Esophagus squamous epithelium (tissue), 5 donors: ENCODE measurements at regions not wholly inside any gene's neighbourhood (a gene's known extent, or its start where the extent isn't known, plus 50 kb on each side); places are given as distances from the start of the nearest gene placed in this dataset.

ENCODE experiments used
- DNase-seq: peaks from one replicate; lab custom pipeline; 2025; lab: John Stamatoyannopoulos, UW
- H3K27ac ChIP-seq, 4 donors: fragments of 200-600 bp; sonication (generic); one replicate each; pipeline ENCODE4 v1.5.1; 2016 to 2019; ENCODE audit warnings: mild to moderate bottlenecking in 1 of 4
- H3K27me3 ChIP-seq, 4 donors: fragments of 200-600 bp; sonication (generic); 1 replicate in 3 of 4; 2 replicates in 1 of 4; pipeline versions ENCODE4 v1.5.1 to v1.6.0; 2017 to 2021; ENCODE audit warnings: antibody characterized with exemption in 1 of 4
- H3K36me3 ChIP-seq, 3 donors: fragments of 200-600 bp; sonication (generic); one replicate each; pipeline ENCODE4 v1.5.1; 2016 to 2019
- H3K4me1 ChIP-seq, 3 donors: fragments of 200-600 bp; sonication (generic); one replicate each; pipeline ENCODE4 v1.5.1; 2017 to 2019
- H3K4me3 ChIP-seq, 4 donors: fragments of 200-600 bp; sonication (generic); 1 replicate in 3 of 4; 2 replicates in 1 of 4; pipeline ENCODE4 v1.5.1; 2016 to 2019; ENCODE audit warnings: mild to moderate bottlenecking in 2 of 4, moderate library complexity in 1 of 4
- H3K9me3 ChIP-seq, 3 donors: fragments of 200-600 bp; sonication (generic); one replicate each; pipeline ENCODE4 v1.5.1; 2016 to 2019
- POLR2A ChIP-seq, 4 donors: fragments of 450-650 bp; IDR thresholded peaks; one replicate each; pipeline ENCODE4 v1.6.1; 2017; ENCODE audit warnings: antibody characterized with exemption in 4 of 4, mild to moderate bottlenecking in 4 of 4, moderate library complexity in 3 of 4
- WGBS, 2 donors: methylation state at CpG; one replicate each; pipeline ENCODE4 v1.1.5; 2018; 5-methylcytosine and 5-hydroxymethylcytosine counted together
- intact Hi-C: fragments of 100-400 bp; cut with DNase I; formaldehyde crosslinking; loops from one replicate; pipeline ENCODE4 v1.15.0; 2022
- TF ChIP-seq, protein P1 (sequence below), 6 experiments: fragments of 450-650 bp in 4 of 6; fragments of 200-600 bp in 2 of 6; sonication (generic) in 2 of 6; IDR thresholded peaks; one replicate each; pipeline ENCODE4 v1.5.1; 2016 to 2019; ENCODE audit warnings: antibody characterized with exemption in 6 of 6, mild to moderate bottlenecking in 4 of 6, moderate library complexity in 4 of 6
- donor health status: DM: yes; HTN: yes; CAD: no.

DNA sequence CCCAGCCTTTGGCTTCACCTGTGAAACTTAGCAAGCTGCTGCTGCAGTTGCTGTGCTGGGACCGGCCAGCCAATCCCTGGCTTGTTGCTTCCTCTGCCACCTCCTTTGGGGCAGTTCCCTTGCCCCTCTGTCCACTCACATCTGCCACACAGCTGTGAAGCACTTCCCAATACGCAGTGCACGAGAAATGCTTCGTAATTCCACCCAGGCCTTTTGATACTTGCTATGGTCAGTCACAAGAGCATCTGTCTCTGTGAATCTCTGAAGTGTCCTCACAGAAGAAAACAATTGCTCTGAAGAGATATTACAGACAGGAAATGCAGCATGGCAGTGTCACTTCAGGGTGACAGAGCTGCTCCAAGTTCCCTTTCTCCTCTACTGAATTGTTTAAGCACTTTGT lies 208.5 kb downstream of the PTEN start:
- no peak overlapping the region for H3K27ac ChIP-seq
- 81 to 85% methylated on average over 4 of the region's 4 CpGs for WGBS, 2 donors
- no peaks in the 10 kb centered on the region for H3K27me3 ChIP-seq
- DNase-seq, result no peak
- no peak for TF ChIP-seq POLR2A (IDR thresholded peaks at IDR 0.05)
- TF ChIP-seq, protein P1, sequence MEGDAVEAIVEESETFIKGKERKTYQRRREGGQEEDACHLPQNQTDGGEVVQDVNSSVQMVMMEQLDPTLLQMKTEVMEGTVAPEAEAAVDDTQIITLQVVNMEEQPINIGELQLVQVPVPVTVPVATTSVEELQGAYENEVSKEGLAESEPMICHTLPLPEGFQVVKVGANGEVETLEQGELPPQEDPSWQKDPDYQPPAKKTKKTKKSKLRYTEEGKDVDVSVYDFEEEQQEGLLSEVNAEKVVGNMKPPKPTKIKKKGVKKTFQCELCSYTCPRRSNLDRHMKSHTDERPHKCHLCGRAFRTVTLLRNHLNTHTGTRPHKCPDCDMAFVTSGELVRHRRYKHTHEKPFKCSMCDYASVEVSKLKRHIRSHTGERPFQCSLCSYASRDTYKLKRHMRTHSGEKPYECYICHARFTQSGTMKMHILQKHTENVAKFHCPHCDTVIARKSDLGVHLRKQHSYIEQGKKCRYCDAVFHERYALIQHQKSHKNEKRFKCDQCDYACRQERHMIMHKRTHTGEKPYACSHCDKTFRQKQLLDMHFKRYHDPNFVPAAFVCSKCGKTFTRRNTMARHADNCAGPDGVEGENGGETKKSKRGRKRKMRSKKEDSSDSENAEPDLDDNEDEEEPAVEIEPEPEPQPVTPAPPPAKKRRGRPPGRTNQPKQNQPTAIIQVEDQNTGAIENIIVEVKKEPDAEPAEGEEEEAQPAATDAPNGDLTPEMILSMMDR (IDR thresholded peaks at IDR 0.05), result no peak
- no peak overlapping the region for H3K4me3 ChIP-seq
- no peaks in the 10 kb centered on the region for H3K36me3 ChIP-seq
- H3K9me3 ChIP-seq, result no peaks in the 10 kb centered on the region
- intact Hi-C loops, result no loop called here
- H3K4me1 ChIP-seq, result no peaks in the 10 kb centered on the region

DNA sequence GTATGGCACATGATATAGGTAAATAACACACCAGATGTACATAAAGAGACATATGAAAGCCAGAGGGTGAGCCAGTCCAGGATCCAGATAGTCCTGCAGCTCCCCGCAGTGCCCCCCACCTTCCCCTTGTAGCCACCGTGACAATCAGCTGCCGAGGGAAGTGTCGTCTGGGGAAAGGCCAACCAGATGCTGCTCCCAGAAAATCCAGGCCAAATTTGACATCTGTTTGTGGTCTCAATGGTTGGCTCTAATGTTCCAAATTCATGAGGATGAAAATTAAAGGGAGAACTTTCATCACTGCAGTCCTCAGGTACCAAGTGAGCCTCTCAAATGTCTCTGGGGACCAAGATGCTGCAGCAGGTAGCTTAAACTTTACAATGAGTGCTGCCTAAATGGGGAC lies 210.3 kb downstream of the PTEN start:
- no peak for TF ChIP-seq POLR2A (IDR thresholded peaks at IDR 0.05)
- TF ChIP-seq, protein P1 (IDR thresholded peaks at IDR 0.05), result no peak
- H3K4me3 ChIP-seq, result no peak overlapping the region
- no peaks in the 10 kb centered on the region for H3K27me3 ChIP-seq
- H3K4me1 ChIP-seq, result no peaks in the 10 kb centered on the region
- no peaks in the 10 kb centered on the region for H3K36me3 ChIP-seq
- 90 to 100% methylated on average over 4 of the region's 4 CpGs for WGBS, 2 donors
- no peaks in the 10 kb centered on the region for H3K9me3 ChIP-seq
- DNase-seq, result no peak
- intact Hi-C loops, result no loop called here
- no peak overlapping the region for H3K27ac ChIP-seq

DNA sequence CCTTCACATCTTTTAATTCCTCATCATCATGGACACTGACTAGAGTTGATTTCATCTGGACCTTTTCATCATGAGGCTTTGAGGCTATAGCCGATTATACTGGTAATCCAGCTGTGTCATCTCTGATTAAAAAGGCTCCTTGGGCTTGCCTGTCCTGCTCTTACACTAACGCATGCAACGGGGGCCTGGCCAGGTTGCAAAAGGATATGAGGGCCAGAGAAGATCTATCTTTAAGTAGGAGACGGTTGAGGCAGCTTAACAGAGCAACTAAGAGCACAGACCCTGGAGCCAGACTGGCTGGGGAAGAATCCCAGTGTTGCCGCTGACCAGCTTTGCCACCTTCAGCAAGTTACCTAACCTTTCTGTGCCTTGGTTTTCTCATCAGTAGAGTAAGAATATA lies 211.5 kb downstream of the PTEN start:
- no peak for DNase-seq
- H3K27me3 ChIP-seq, result no peaks in the 10 kb centered on the region
- no peak overlapping the region for H3K27ac ChIP-seq
- H3K9me3 ChIP-seq, result no peaks in the 10 kb centered on the region
- H3K4me3 ChIP-seq, result no peak overlapping the region
- 83 to 88% methylated on average over 2 to 3 of the region's 5 CpGs for WGBS, 2 donors
- H3K4me1 ChIP-seq, result peaks cover 0 to 2% (median under 1%) of the 10 kb centered on the region in 3 donors
- TF ChIP-seq, protein P1 (IDR thresholded peaks at IDR 0.05), result no peak
- no peak for TF ChIP-seq POLR2A (IDR thresholded peaks at IDR 0.05)
- intact Hi-C loops, result no loop called here
- H3K36me3 ChIP-seq, result no peaks in the 10 kb centered on the region

DNA sequence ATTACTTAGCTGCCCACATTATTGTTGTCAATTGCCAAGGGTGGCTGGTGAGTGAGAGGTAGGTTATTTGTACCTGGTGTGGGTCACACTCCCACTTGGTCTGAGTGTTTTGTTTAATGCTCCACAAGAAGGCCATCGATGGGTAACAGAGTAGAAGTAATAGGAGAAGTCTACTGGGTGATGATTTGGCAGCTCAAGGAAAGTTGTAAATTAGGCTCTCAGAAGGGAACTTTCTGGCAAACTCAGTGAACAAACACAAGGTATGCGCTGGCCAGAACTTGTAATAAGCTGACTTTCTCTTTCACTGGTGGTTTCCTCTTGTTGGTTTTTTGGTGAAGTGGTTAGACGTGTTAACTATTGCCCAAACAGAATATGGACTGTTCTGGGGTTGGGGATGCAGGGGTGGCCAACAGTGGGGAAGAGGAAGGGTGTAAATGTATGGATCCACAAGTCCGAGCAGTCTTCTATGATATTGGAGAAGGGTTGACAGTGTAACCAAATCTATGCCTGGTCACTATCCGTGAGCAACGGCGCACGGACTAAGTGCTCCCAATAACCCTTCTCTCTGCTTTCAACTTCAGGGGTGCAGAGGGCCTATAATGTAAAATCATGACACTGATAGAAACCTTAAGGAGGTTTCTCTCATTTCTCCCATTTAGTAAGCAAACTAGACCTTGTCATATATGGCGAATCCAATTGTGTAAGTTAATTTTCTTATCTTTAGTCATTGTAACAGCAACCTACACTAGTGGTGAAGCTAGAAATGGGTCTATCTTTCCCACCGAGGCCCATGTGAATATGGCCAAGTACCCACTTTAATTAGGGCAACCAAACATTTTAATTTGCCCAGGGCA lies 212.8 kb downstream of the PTEN start:
- H3K4me3 ChIP-seq, result no peak overlapping the region
- no peak for TF ChIP-seq POLR2A (IDR thresholded peaks at IDR 0.05)
- TF ChIP-seq, protein P1 (IDR thresholded peaks at IDR 0.05), result no peak
- H3K27ac ChIP-seq, result no peak overlapping the region
- no peaks in the 10 kb centered on the region for H3K27me3 ChIP-seq
- intact Hi-C loops, result no loop called here
- no peaks in the 10 kb centered on the region for H3K36me3 ChIP-seq
- H3K9me3 ChIP-seq, result no peaks in the 10 kb centered on the region
- peaks cover 0 to 9% (median 5%) of the 10 kb centered on the region in 3 donors for H3K4me1 ChIP-seq
- no peak for DNase-seq
- 70% methylated on average over 10 of the region's 10 CpGs for WGBS, 2 donors

DNA sequence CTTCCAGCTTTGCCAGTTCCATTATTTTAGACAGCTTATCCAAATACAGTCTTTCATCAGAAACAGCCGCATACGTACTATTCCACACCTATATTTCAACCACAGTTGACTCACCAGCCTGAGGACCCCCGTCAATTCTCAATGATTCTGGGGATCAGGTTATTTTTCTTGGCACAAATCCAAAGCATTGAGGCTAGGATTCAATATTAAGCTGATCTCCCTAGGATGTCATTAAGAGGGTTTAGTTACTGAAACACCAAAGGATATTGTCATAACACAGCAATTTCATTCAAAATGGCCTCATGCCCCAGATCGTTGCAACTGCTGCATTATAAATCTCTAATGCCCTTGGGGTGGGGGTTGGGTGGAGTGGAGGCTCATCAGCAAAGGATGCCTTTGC lies 214.6 kb downstream of the PTEN start:
- DNase-seq, result no peak
- TF ChIP-seq, protein P1 (IDR thresholded peaks at IDR 0.05), result no peak
- TF ChIP-seq POLR2A (IDR thresholded peaks at IDR 0.05), result no peak
- Histone ChIP-seq H3K9me3 (no peaks in the 10 kb centered on the region), H3K4me3 (no peak overlapping the region), H3K36me3 (no peaks in the 10 kb centered on the region), H3K4me1 (peaks cover 5 to 24% (median 15%) of the 10 kb centered on the region in 3 donors), H3K27ac (no peak overlapping the region), H3K27me3 (no peaks in the 10 kb centered on the region)
- intact Hi-C loops, result no loop called here
- 75 to 76% methylated on average over 4 of the region's 4 CpGs for WGBS, 2 donors
